ENCODE measurements at regions not wholly inside any gene's neighbourhood (a gene's known extent, or its start where the extent isn't known, plus 50 kb on each side); places are given as distances from the start of the nearest gene placed in this dataset.

GRCh38 chr14:61218767-61219166, 62.4 kb downstream of the TMEM30B start:
- no peak overlapping the region for H3K4me3 ChIP-seq (ENCODE audit: low read depth, low read length)
- TF ChIP-seq CTCF (IDR thresholded peaks at IDR 0.05; ENCODE audit: low read depth, low read length), result no peak

- H3K4me3 ChIP-seq (ENCODE audit: low read depth, low read length), result no peak overlapping the region
- no peak for TF ChIP-seq CTCF (IDR thresholded peaks at IDR 0.05; ENCODE audit: low read depth, low read length)
Measured at GRCh38 chr14:61218157-61218556, 63.0 kb downstream of the TMEM30B start.

- no peak overlapping the region for H3K4me3 ChIP-seq (ENCODE audit: low read depth, low read length)
- TF ChIP-seq CTCF (IDR thresholded peaks at IDR 0.05; ENCODE audit: low read depth, low read length), result no peak
Measured at GRCh38 chr14:61217516-61217915, 63.6 kb downstream of the TMEM30B start.

GRCh38 chr14:61215222-61216020, 65.7 kb downstream of the TMEM30B start:
- TF ChIP-seq CTCF (IDR thresholded peaks at IDR 0.05; ENCODE audit: low read depth, low read length), result no peak
- H3K4me3 ChIP-seq (ENCODE audit: low read depth, low read length), result no peak overlapping the region

- H3K4me3 ChIP-seq (ENCODE audit: low read depth, low read length), result no peak overlapping the region
- TF ChIP-seq CTCF (IDR thresholded peaks at IDR 0.05; ENCODE audit: low read depth, low read length), result no peak
Measured at GRCh38 chr14:61213920-61214319, 67.2 kb downstream of the TMEM30B start.

- no peak overlapping the region for H3K4me3 ChIP-seq (ENCODE audit: low read depth, low read length)
- TF ChIP-seq CTCF (IDR thresholded peaks at IDR 0.05; ENCODE audit: low read depth, low read length), result no peak
Measured at GRCh38 chr14:61213191-61213621, 67.9 kb downstream of the TMEM30B start.

GRCh38 chr14:61212546-61212945, 68.6 kb downstream of the TMEM30B start:
- H3K4me3 ChIP-seq (ENCODE audit: low read depth, low read length), result no peak overlapping the region
- TF ChIP-seq CTCF (IDR thresholded peaks at IDR 0.05; ENCODE audit: low read depth, low read length), result no peak
